Heart right ventricle (tissue), 16 donors: ENCODE measurements at regions not wholly inside any gene's neighbourhood (a gene's known extent, or its start where the extent isn't known, plus 50 kb on each side); places are given as distances from the start of the nearest gene placed in this dataset.

Source experiments
- ATAC-seq, 8 donors: fragments of 200-7000 bp; cut with Tn5 transposase; one replicate each; pipeline ENCODE4 v1.9.1; 2020; ENCODE audit warnings: mild to moderate bottlenecking in 8 of 8, moderate library complexity in 8 of 8, moderate number of reproducible peaks in 1 of 8
- DNase-seq, 2 donors: peaks; one replicate each; pipeline ENCODE4 v3.0.0-alpha.2; 2020
- H3K27ac ChIP-seq, 10 donors: fragments of 200-600 bp; sonication (generic) in 2 of 10; one replicate each; pipeline versions ENCODE4 v1.5.0 to v1.8.0; 2020 to 2022; ENCODE audit warnings: mild to moderate bottlenecking in 3 of 10
- H3K27me3 ChIP-seq, 7 donors: fragments of 200-600 bp; one replicate each; pipeline ENCODE4 v1.8.0; 2021 to 2022; ENCODE audit warnings: mild to moderate bottlenecking in 2 of 7
- H3K36me3 ChIP-seq, 9 donors: fragments of 200-600 bp; sonication (generic) in 1 of 9; one replicate each; pipeline versions ENCODE4 v1.5.0 to v1.8.0; 2020 to 2022; ENCODE audit warnings: mild to moderate bottlenecking in 2 of 9
- H3K4me1 ChIP-seq, 9 donors: fragments of 200-600 bp; sonication (generic) in 1 of 9; one replicate each; pipeline versions ENCODE4 v1.5.0 to v1.8.0; 2020 to 2022; ENCODE audit warnings: mild to moderate bottlenecking in 4 of 9
- H3K4me3 ChIP-seq, 10 donors: fragments of 200-600 bp; sonication (generic) in 2 of 10; one replicate each; pipeline versions ENCODE4 v1.5.0 to v1.8.0; 2020 to 2022; ENCODE audit warnings: mild to moderate bottlenecking in 7 of 10, moderate library complexity in 2 of 10
- H3K9me3 ChIP-seq, 11 donors: fragments of 200-600 bp in 10 of 11; sonication (generic) in 2 of 11; one replicate each; pipeline versions ENCODE4 v1.5.0 to v1.8.0; 2013 to 2022; ENCODE audit warnings: mild to moderate bottlenecking in 2 of 11, control low read depth in 1 of 11, moderate library complexity in 1 of 11
- CTCF ChIP-seq, 9 donors: fragments of 200-600 bp; sonication (generic) in 2 of 9; IDR thresholded peaks; one replicate each; pipeline versions ENCODE4 v1.5.0 to v1.8.0; 2021 to 2022; ENCODE audit warnings: antibody characterized with exemption in 9 of 9, mild to moderate bottlenecking in 5 of 9, moderate library complexity in 1 of 9
- WGBS, 2 donors: extraction: QIAGEN DNeasy Blood & Tissue Kit; methylation state at CpG; one replicate each; pipeline ENCODE4 v1.1.7; 2013; ENCODE audit warnings: inconsistent platforms in 1 of 2; 5-methylcytosine and 5-hydroxymethylcytosine counted together
- intact Hi-C, 10 donors: fragments of 100-400 bp; cut with DNase I; formaldehyde crosslinking; loops; one replicate each; pipeline versions ENCODE4 v1.11.1 to v1.14.2; 2022
- donor health status: Arrhythmogenic right ventricular cardiomyopathy.
- donor health status: ischemic (EF 13 %, LVEDD 7.1; RV severe dilation, severe dysfunction).
- donor health status: healthy with polysubstance abuse.
- donor health status: DM: no; HTN: yes; CAD: no.
- donor health status: DM: no; HTN: no; CAD: no.
- donor health status: ischemic (EF 25% LVEDD 6.9; RV normal size, moderate dysfunction).
- donor health status: ischemic (EF 25% LVEDD 5.7; RV mildly dilated, moderate dysfunction).
- donor health status: healthy.
- donor health status: DM: yes; HTN: yes; CAD: no.
- donor health status: Ischemic cardiomyopathy.
- donor health status: ischemic (EF 35%, LVEDD 5.7; RV mildly dilated, moderate dysfunction).
- donor health status: nonischemic (EF 11% LVEDD 7.7; RV severe dilation, severe dysfunction).
- donor health status: DM: yes; HTN: yes; CAD: no.
- donor health status: PGD.
- donor health status: ischemic (EF 29% LVEDD 5.4; RV normal size, mild dysfunction).
- donor health status: nonischemic (EF 23%, LVEDD 6.1; RV moderate dilation, normal function).

- ATAC-seq (no peak), DNase-seq (no peak)
- no peak overlapping the region for H3K4me3 ChIP-seq
- peaks cover 0 to 3% (median 0%) of the 10 kb centered on the region in 7 donors for H3K27me3 ChIP-seq
- no peak for TF ChIP-seq CTCF (IDR thresholded peaks at IDR 0.05)
- H3K27ac ChIP-seq: no peak overlapping the region
- intact Hi-C loops: loop anchor here in 1 of 10 donors (10.0 kb wide), 1 partner anchor 99 kb away; no protein-coding TSS in a partner anchor
- 56 to 64% methylated on average over 5 of the region's 5 CpGs for WGBS, 2 donors
- no peaks in the 10 kb centered on the region for H3K36me3 ChIP-seq
- H3K9me3 ChIP-seq: no peaks in the 10 kb centered on the region
- H3K4me1 ChIP-seq: no peaks in the 10 kb centered on the region
Observed at GRCh38 chr11:115894176-115894575, 390.0 kb upstream of the CADM1 start.

DNA sequence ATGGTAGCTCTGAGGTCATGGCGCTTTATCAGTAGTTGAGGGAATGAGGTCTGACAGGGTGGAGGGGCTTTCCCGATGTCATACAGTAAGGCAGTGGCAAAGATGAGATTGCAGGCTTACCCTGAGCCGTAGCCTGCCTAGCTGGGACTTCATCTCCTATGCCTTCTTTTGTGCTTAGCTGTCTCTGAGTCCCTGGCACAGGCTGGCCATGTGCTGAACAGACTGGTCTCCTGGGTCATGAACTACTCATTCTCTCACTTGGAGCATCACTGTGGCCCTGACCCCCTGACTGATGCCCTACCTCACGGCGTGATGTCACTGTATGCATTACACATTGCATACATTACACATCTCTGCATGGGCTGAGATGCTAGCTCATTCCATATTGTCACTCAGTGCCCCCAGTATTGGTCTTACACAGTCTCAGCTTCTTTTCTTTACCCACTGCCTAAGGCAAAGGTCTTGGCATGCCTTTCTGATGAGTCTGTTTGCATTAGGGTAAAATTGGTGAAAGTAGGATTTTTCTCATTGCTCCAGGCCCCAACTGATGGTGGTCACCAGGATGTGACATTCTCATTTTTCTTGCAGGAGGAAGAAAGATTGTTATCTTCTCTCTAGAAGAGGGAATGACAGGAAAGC lies 389.4 kb upstream of the CADM1 start:
- intact Hi-C loops: loop anchor here in 1 of 10 donors (10.0 kb wide), 1 partner anchor 99 kb away; no protein-coding TSS in a partner anchor

GRCh38 chr11:115892016-115892415 lies 387.8 kb upstream of the CADM1 start:
- 75% methylated on average over 2 of the region's 2 CpGs for WGBS, 2 donors
- Histone ChIP-seq H3K36me3 (no peaks in the 10 kb centered on the region), H3K4me3 (no peak overlapping the region), H3K4me1 (no peaks in the 10 kb centered on the region), H3K9me3 (no peaks in the 10 kb centered on the region), H3K27ac (no peak overlapping the region), H3K27me3 (peaks cover 0 to 3% (median 0%) of the 10 kb centered on the region in 7 donors)
- ATAC-seq (no peak), DNase-seq (no peak)
- intact Hi-C loops: loop anchor here in 1 of 10 donors (10.0 kb wide), 1 partner anchor 97 kb away; no protein-coding TSS in a partner anchor
- no peak for TF ChIP-seq CTCF (IDR thresholded peaks at IDR 0.05)

More for the DNA sequence above, 389.4 kb upstream of the CADM1 start:
- Histone ChIP-seq H3K27me3 (peaks cover 0 to 3% (median 0%) of the 10 kb centered on the region in 7 donors), H3K4me1 (no peaks in the 10 kb centered on the region), H3K9me3 (no peaks in the 10 kb centered on the region), H3K4me3 (no peak overlapping the region), H3K36me3 (no peaks in the 10 kb centered on the region), H3K27ac (no peak overlapping the region)
- no peak for TF ChIP-seq CTCF (IDR thresholded peaks at IDR 0.05)
- no peak for DNase-seq
- 81 to 92% methylated on average over 5 of the region's 5 CpGs for WGBS, 2 donors
- ATAC-seq: no peak

DNA sequence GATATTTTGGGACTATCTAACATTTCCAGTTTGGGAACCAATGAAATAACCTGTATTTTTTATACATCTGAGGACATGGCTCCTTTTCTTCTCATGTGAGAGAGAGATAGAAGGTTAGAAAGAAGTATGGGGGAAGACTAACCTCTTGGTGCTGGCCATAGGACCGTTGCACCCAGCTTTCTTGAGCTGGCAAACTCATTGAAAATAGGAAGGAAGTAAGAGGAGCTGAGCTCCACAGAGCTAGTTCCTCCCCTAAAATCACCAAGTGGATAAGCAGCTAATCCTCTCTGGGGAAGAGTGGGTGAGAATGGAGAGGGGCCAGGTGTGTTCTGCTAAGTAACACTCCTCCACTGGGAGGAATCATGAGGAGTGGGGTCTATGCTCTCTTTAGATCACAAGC lies 387.4 kb upstream of the CADM1 start:
- Histone ChIP-seq H3K36me3 (no peaks in the 10 kb centered on the region), H3K27me3 (peaks cover 0 to 3% (median 0%) of the 10 kb centered on the region in 7 donors), H3K9me3 (no peaks in the 10 kb centered on the region), H3K4me3 (no peak overlapping the region), H3K4me1 (no peaks in the 10 kb centered on the region), H3K27ac (no peak overlapping the region)
- intact Hi-C loops: loop anchor here in 1 of 10 donors (10.0 kb wide), 1 partner anchor 97 kb away; no protein-coding TSS in a partner anchor
- ATAC-seq: no peak
- TF ChIP-seq CTCF (IDR thresholded peaks at IDR 0.05): no peak
- WGBS, 2 donors: 38 to 44% methylated on average over 1 of the region's 1 CpG
- no peak for DNase-seq
